K562 (cell line): ENCODE measurements at regions not wholly inside any gene's neighbourhood (a gene's known extent, or its start where the extent isn't known, plus 50 kb on each side); places are given as distances from the start of the nearest gene placed in this dataset.

Experiments used
- ARNT ChIP-seq, 2 experiments: fragments of 450-650 bp; IDR thresholded peaks; 2 replicates each; pipeline ENCODE4 v1.6.1; 2016; ENCODE audit warnings: mild to moderate bottlenecking in 1 of 2
- ZBTB9 ChIP-seq: fragments of 450-650 bp; formaldehyde crosslinking; IDR thresholded peaks from 2 replicates; pipeline ENCODE4 v1.4.0; 2020; ENCODE audit warnings: mild to moderate bottlenecking, moderate library complexity
- ZNF561 ChIP-seq: fragments of 450-650 bp; formaldehyde crosslinking; conservative IDR thresholded peaks from 2 replicates; pipeline ENCODE4 v1.4.0; 2020; ENCODE audit warnings: mild to moderate bottlenecking, moderate library complexity

- TF ChIP-seq ZBTB9 (no peak), ZNF561 (CRISPR knock-in tag) (no peak), ARNT (IDR thresholded peaks at IDR 0.05) (no peak)
Measured at GRCh38 chr5:74199436-74200210, 440.9 kb downstream of the ENC1 start.
